SK-N-SH (cell line): ENCODE measurements at regions not wholly inside any gene's neighbourhood (a gene's known extent, or its start where the extent isn't known, plus 50 kb on each side); places are given as distances from the start of the nearest gene placed in this dataset.

Experiments
- CTCF ChIA-PET: fragments of 300-600, 350-600 bp; formaldehyde crosslinking; extraction: SDS; loops from one replicate; lab custom pipeline; 2021; lab: Yijun Ruan, JAX
- POLR2A ChIA-PET: fragments of 350-600 bp; sonication (Branson Sonifier 250); formaldehyde crosslinking; extraction: SDS; loops from one replicate; lab custom pipeline; 2020; ENCODE audit warnings: antibody characterized with exemption, inconsistent platforms; lab: Yijun Ruan, JAX
- DNase-seq: peaks from one replicate; pipeline ENCODE4 v3.0.0; 2012
- H2AFZ ChIP-seq: fragments of 200-600 bp; sonication (generic); 2 replicates; pipeline ENCODE4 v1.8.1; 2016; ENCODE audit warnings: antibody characterized with exemption, mild to moderate bottlenecking, low read depth
- H3F3A ChIP-seq: fragments of 200-600 bp; sonication (generic); replicated peaks from 2 replicates; pipeline ENCODE3; 2016; ENCODE audit warnings: antibody characterized with exemption, mild to moderate bottlenecking; ENCODE audit not compliant: insufficient read depth
- H3K27ac ChIP-seq, 2 experiments: fragments of 200-500 bp in 1 of 2; fragments of 200-600 bp in 1 of 2; sonication (Bioruptor generic) in 1 of 2; sonication (generic), shearing (Covaris generic) in 1 of 2; 2 replicates each; pipeline versions ENCODE4 v1.5.1 to v1.6.1; 2014 to 2016; ENCODE audit warnings: low read depth in 2 of 2, inconsistent platforms in 1 of 2, low read length in 1 of 2, mild to moderate bottlenecking in 1 of 2, mixed read lengths in 1 of 2
- H3K27me3 ChIP-seq: fragments of 200-600 bp; sonication (generic), shearing (Covaris generic); 2 replicates; pipeline ENCODE4 v1.6.1; 2016; ENCODE audit warnings: mixed run types; ENCODE audit not compliant: insufficient read depth
- H3K36me3 ChIP-seq, 2 experiments: fragments of 200-500 bp in 1 of 2; fragments of 200-600 bp in 1 of 2; sonication (Bioruptor generic) in 1 of 2; sonication (generic) in 1 of 2; replicated peaks in 1 of 2; 2 replicates each; pipeline versions ENCODE3 to v1.5.1; 2014 to 2016; ENCODE audit warnings: low read length in 1 of 2, mild to moderate bottlenecking in 1 of 2; ENCODE audit not compliant: insufficient read depth in 2 of 2, control insufficient read depth in 1 of 2
- H3K4me1 ChIP-seq, 2 experiments: fragments of 200-500 bp in 1 of 2; fragments of 200-600 bp in 1 of 2; sonication (Bioruptor generic) in 1 of 2; sonication (generic), shearing (Covaris generic) in 1 of 2; 2 replicates each; pipeline versions ENCODE4 v1.5.1 to v1.6.1; 2014 to 2016; ENCODE audit warnings: low read depth in 1 of 2, low read length in 1 of 2, mixed run types in 1 of 2; ENCODE audit not compliant: insufficient read depth in 2 of 2, control insufficient read depth in 1 of 2
- H3K4me2 ChIP-seq: fragments of 200-600 bp; sonication (generic), shearing (Covaris generic); 2 replicates; pipeline ENCODE4 v1.6.1; 2017; ENCODE audit warnings: mixed run types
- H3K4me3 ChIP-seq, 2 experiments: fragments of 200-500 bp in 1 of 2; fragments of 200-600 bp in 1 of 2; sonication (Bioruptor generic) in 1 of 2; sonication (generic), shearing (Covaris generic) in 1 of 2; 2 replicates each; pipeline versions ENCODE4 v1.5.1 to v1.8.1; 2014 to 2016; ENCODE audit warnings: low read depth in 2 of 2, inconsistent platforms in 1 of 2, low read length in 1 of 2, mild to moderate bottlenecking in 1 of 2, mixed read lengths in 1 of 2, moderate library complexity in 1 of 2
- H3K79me2 ChIP-seq: fragments of 200-600 bp; sonication (generic); 2 replicates; pipeline ENCODE4 v1.8.1; 2017; ENCODE audit warnings: mild to moderate bottlenecking; ENCODE audit not compliant: insufficient read depth
- H3K9ac ChIP-seq: fragments of 200-600 bp; sonication (generic); 2 replicates; pipeline ENCODE4 v1.6.1; 2017; ENCODE audit warnings: mixed run types
- H3K9me2 ChIP-seq: fragments of 200-600 bp; sonication (generic); 2 replicates; pipeline ENCODE4 v1.6.1; 2017; ENCODE audit warnings: mixed run types
- H3K9me3 ChIP-seq: fragments of 200-600 bp; sonication (generic); 2 replicates; pipeline ENCODE4 v1.6.1; 2017; ENCODE audit warnings: mixed run types, mild to moderate bottlenecking, moderate library complexity
- H4K20me1 ChIP-seq: fragments of 200-600 bp; sonication (generic); 2 replicates; pipeline ENCODE4 v1.6.1; 2017; ENCODE audit warnings: mild to moderate bottlenecking, mixed run types; ENCODE audit not compliant: insufficient read depth
- CHD2 ChIP-seq: fragments of 150-350 bp; IDR thresholded peaks from 2 replicates; pipeline ENCODE4 v1.6.1; 2018; ENCODE audit warnings: low read length; ENCODE audit not compliant: partially characterized antibody
- EP300 ChIP-seq, 2 experiments: IDR thresholded peaks; 2 replicates each; pipeline versions ENCODE4 v1.4.0 to v1.6.1; 2012; ENCODE audit warnings: borderline replicate concordance in 1 of 2, low read depth in 1 of 2, low read length in 1 of 2
- EZH2phosphoT487 ChIP-seq: fragments of 200-600 bp; sonication (generic); IDR thresholded peaks from 2 replicates; pipeline ENCODE4 v1.6.1; 2017; ENCODE audit warnings: low read depth, mixed run types, mild to moderate bottlenecking, antibody characterized with exemption, moderate library complexity, borderline replicate concordance
- FOXJ3 ChIP-seq: sonication (generic); formaldehyde crosslinking; IDR thresholded peaks from 2 replicates; pipeline ENCODE4 v1.5.1; 2020; ENCODE audit warnings: mild to moderate bottlenecking, missing genetic modification reagents
- RCOR1 ChIP-seq: fragments of 150-350 bp; IDR thresholded peaks from 2 replicates; pipeline ENCODE4 v1.6.1; 2017; ENCODE audit warnings: antibody characterized with exemption, low read length
- REST ChIP-seq: IDR thresholded peaks from 2 replicates; pipeline ENCODE4 v1.6.1; 2012; ENCODE audit warnings: mild to moderate bottlenecking, low read depth, low read length, moderate library complexity
- RXRA ChIP-seq: IDR thresholded peaks from 2 replicates; pipeline ENCODE4 v1.4.0; 2012; ENCODE audit warnings: low read depth, mild to moderate bottlenecking, borderline replicate concordance
- SIN3A ChIP-seq: IDR thresholded peaks from 2 replicates; pipeline ENCODE4 v1.6.1; 2012; ENCODE audit warnings: low read depth, mild to moderate bottlenecking, low read length, moderate library complexity, borderline replicate concordance
- USF2 ChIP-seq: fragments of 150-350 bp; IDR thresholded peaks from 2 replicates; pipeline ENCODE4 v1.6.1; 2017; ENCODE audit warnings: antibody characterized with exemption, low read length, low read depth, borderline replicate concordance
- WGBS: methylation state at CpG from one replicate; pipeline ENCODE4 v1.1.6; 2017; ENCODE audit warnings: low lambda C conversion rate; 5-methylcytosine and 5-hydroxymethylcytosine counted together
- TF ChIP-seq, protein P1 (sequence below): fragments of 150-350 bp; IDR thresholded peaks from 2 replicates; pipeline ENCODE4 v1.6.1; 2016; ENCODE audit warnings: mild to moderate bottlenecking, low read depth, low read length

GRCh38 chr1:22238356-22239224, 95.7 kb upstream of the WNT4 start:
- H3K9me2 ChIP-seq: no peaks in the 10 kb centered on the region
- H3K4me1 ChIP-seq: no peaks in the 10 kb centered on the region
- no peaks in the 10 kb centered on the region for H3K79me2 ChIP-seq
- DNase-seq: no peak
- H4K20me1 ChIP-seq: no peaks in the 10 kb centered on the region
- ChIA-PET CTCF (interaction anchor here (2.0 kb wide), 1 partner anchor 9 kb away, joined by 5 read pairs; no protein-coding TSS in a partner anchor), POLR2A (no interaction called here)
- H2AFZ ChIP-seq: no peak overlapping the region
- H3K27ac ChIP-seq: no peak overlapping the region
- H3K9ac ChIP-seq: no peak overlapping the region
- WGBS: 79% methylated on average over 25 of the region's 26 CpGs
- peaks cover 15% of the 10 kb centered on the region; the same call in 1 of the 2 replicates for H3K27me3 ChIP-seq
- no peak overlapping the region for H3K4me3 ChIP-seq
- no peaks in the 10 kb centered on the region for H3K36me3 ChIP-seq
- no peak overlapping the region for H3K4me2 ChIP-seq
- no peaks in the 10 kb centered on the region for H3K9me3 ChIP-seq
- TF ChIP-seq REST: no peak
- TF ChIP-seq USF2: no peak
- no peak for TF ChIP-seq RXRA
- TF ChIP-seq SIN3A: no peak
- TF ChIP-seq FOXJ3 (CRISPR knock-in tag): no peak
- no peak for TF ChIP-seq EZH2phosphoT487
- TF ChIP-seq, protein P1, sequence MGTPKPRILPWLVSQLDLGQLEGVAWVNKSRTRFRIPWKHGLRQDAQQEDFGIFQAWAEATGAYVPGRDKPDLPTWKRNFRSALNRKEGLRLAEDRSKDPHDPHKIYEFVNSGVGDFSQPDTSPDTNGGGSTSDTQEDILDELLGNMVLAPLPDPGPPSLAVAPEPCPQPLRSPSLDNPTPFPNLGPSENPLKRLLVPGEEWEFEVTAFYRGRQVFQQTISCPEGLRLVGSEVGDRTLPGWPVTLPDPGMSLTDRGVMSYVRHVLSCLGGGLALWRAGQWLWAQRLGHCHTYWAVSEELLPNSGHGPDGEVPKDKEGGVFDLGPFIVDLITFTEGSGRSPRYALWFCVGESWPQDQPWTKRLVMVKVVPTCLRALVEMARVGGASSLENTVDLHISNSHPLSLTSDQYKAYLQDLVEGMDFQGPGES: no peak
- TF ChIP-seq EP300 (IDR thresholded peaks at IDR 0.05; ENCODE audit: borderline replicate concordance in 1 of 2, low read depth in 1 of 2, low read length in 1 of 2): no peak
- TF ChIP-seq RCOR1: no peak
- TF ChIP-seq CHD2: no peak
- H3F3A ChIP-seq: no peaks in the 10 kb centered on the region
